GM23338 (cell line): ENCODE measurements at regions not wholly inside any gene's neighbourhood (a gene's known extent, or its start where the extent isn't known, plus 50 kb on each side); places are given as distances from the start of the nearest gene placed in this dataset.

Source experiments
- ATAC-seq: fragments of 200-7000 bp; cut with Tn5 transposase; 3 replicates; pipeline ENCODE4 v1.9.1; 2020
- DNase-seq: peaks from one replicate; pipeline ENCODE4 v3.0.0-alpha.2; 2015; ENCODE audit warnings: low spot score
- H2AFZ ChIP-seq: fragments of 200-600 bp; sonication (generic); 2 replicates; pipeline ENCODE4 v1.8.0; 2016; ENCODE audit warnings: antibody characterized with exemption, mild to moderate bottlenecking, moderate library complexity
- H3F3A ChIP-seq: fragments of 200-600 bp; sonication (generic); replicated peaks from 2 replicates; pipeline ENCODE4 v1.8.0; 2017; ENCODE audit warnings: antibody characterized with exemption, mixed run types, low read depth
- H3K27ac ChIP-seq: fragments of 200-600 bp; sonication (generic); 2 replicates; pipeline ENCODE4 v1.6.1; 2016; ENCODE audit warnings: low read depth
- H3K27me3 ChIP-seq: fragments of 200-600 bp; sonication (generic); 2 replicates; pipeline ENCODE4 v1.8.0; 2016; ENCODE audit warnings: mild to moderate bottlenecking, mixed run types, moderate library complexity; ENCODE audit not compliant: insufficient read depth
- H3K36me3 ChIP-seq: fragments of 200-600 bp; sonication (generic); 2 replicates; pipeline ENCODE4 v1.8.0; 2016; ENCODE audit warnings: mild to moderate bottlenecking; ENCODE audit not compliant: insufficient read depth
- H3K4me1 ChIP-seq: fragments of 200-600 bp; sonication (generic); 2 replicates; pipeline ENCODE4 v1.8.0; 2016; ENCODE audit warnings: mild to moderate bottlenecking, moderate library complexity; ENCODE audit not compliant: insufficient read depth
- H3K4me2 ChIP-seq: fragments of 200-600 bp; sonication (generic); 2 replicates; pipeline ENCODE4 v1.7.1; 2017; ENCODE audit warnings: mixed run types
- H3K4me3 ChIP-seq: fragments of 200-600 bp; sonication (generic); 2 replicates; pipeline ENCODE4 v1.6.1; 2016; ENCODE audit warnings: mixed run types
- H3K79me2 ChIP-seq: fragments of 200-600 bp; sonication (generic); replicated peaks from 2 replicates; pipeline ENCODE4 v1.8.0; 2017; ENCODE audit warnings: mild to moderate bottlenecking; ENCODE audit not compliant: insufficient read depth
- H3K9me2 ChIP-seq: fragments of 200-600 bp; sonication (generic); 2 replicates; pipeline ENCODE4 v1.8.0; 2017; ENCODE audit not compliant: insufficient read depth
- H4K20me1 ChIP-seq: fragments of 200-600 bp; sonication (generic); replicated peaks from 2 replicates; pipeline ENCODE4 v1.8.0; 2017; ENCODE audit warnings: mild to moderate bottlenecking; ENCODE audit not compliant: insufficient read depth
- H3K27ac Mint-ChIP-seq: 2 replicates; pipeline ENCODE4 v1.8.0; 2020; ENCODE audit warnings: inconsistent platforms, mild to moderate bottlenecking, moderate library complexity, mixed read lengths
- H3K27me3 Mint-ChIP-seq: 3 replicates; pipeline ENCODE4 v1.8.0; 2022; ENCODE audit warnings: low read depth, mild to moderate bottlenecking, moderate library complexity, mixed read lengths, inconsistent platforms; ENCODE audit not compliant: insufficient read depth, poor library complexity
- H3K36me3 Mint-ChIP-seq: 3 replicates; pipeline ENCODE4 v1.8.0; 2021; ENCODE audit warnings: low read depth, mild to moderate bottlenecking, inconsistent platforms, moderate library complexity, mixed read lengths
- H3K4me1 Mint-ChIP-seq: 3 replicates; pipeline ENCODE4 v1.8.0; 2020; ENCODE audit warnings: mild to moderate bottlenecking, inconsistent platforms, mixed read lengths
- H3K4me3 Mint-ChIP-seq: 3 replicates; pipeline ENCODE4 v1.8.0; 2021; ENCODE audit warnings: moderate library complexity, mild to moderate bottlenecking, inconsistent platforms, mixed read lengths
- H3K9me3 Mint-ChIP-seq: 3 replicates; pipeline ENCODE4 v1.8.0; 2020; ENCODE audit warnings: moderate library complexity, mild to moderate bottlenecking, inconsistent platforms, mixed read lengths
- CREB1 ChIP-seq: fragments of 250-450 bp; sonication (Bioruptor Pico); IDR thresholded peaks from 2 replicates; pipeline ENCODE4 v1.5.0; 2020; ENCODE audit warnings: low read depth, mild to moderate bottlenecking, moderate library complexity
- CTCF ChIP-seq, 2 experiments: fragments of 200-600 bp in 1 of 2; sonication (generic) in 1 of 2; conservative IDR thresholded peaks; 2 replicates each; pipeline versions ENCODE4 v1.5.1 to v1.6.1; 2016 to 2017; ENCODE audit warnings: antibody characterized with exemption in 2 of 2, low read depth in 2 of 2, mild to moderate bottlenecking in 2 of 2, moderate library complexity in 1 of 2
- ETS1 ChIP-seq: IDR thresholded peaks from 2 replicates; pipeline ENCODE4 v1.6.1; 2016; ENCODE audit warnings: antibody characterized with exemption
- EZH2 ChIP-seq: fragments of 200-600 bp; sonication (generic); IDR thresholded peaks from one replicate; pipeline ENCODE4 v1.8.0; 2017; ENCODE audit warnings: antibody characterized with exemption, mild to moderate bottlenecking, low read depth; ENCODE audit not compliant: unreplicated experiment
- EZH2phosphoT487 ChIP-seq: fragments of 200-600 bp; sonication (generic); IDR thresholded peaks from one replicate; pipeline ENCODE4 v1.8.1; 2018; ENCODE audit warnings: antibody characterized with exemption; ENCODE audit not compliant: unreplicated experiment
- JUNB ChIP-seq: IDR thresholded peaks from one replicate; pipeline ENCODE4 v1.6.1; 2016; ENCODE audit warnings: antibody characterized with exemption; ENCODE audit not compliant: unreplicated experiment
- NANOG ChIP-seq: IDR thresholded peaks from 2 replicates; pipeline ENCODE4 v1.6.1; 2016; ENCODE audit warnings: antibody characterized with exemption, borderline replicate concordance
- POLR2AphosphoS5 ChIP-seq: IDR thresholded peaks from 2 replicates; pipeline ENCODE4 v1.6.1; 2016; ENCODE audit warnings: antibody characterized with exemption, low read depth
- REST ChIP-seq: IDR thresholded peaks from one replicate; pipeline ENCODE4 v1.6.1; 2018; ENCODE audit warnings: antibody characterized with exemption; ENCODE audit not compliant: unreplicated experiment
- STAT1 ChIP-seq: IDR thresholded peaks from one replicate; pipeline ENCODE4 v1.6.1; 2016; ENCODE audit warnings: antibody characterized with exemption; ENCODE audit not compliant: unreplicated experiment
- ZNF114 ChIP-seq: fragments of 250-450 bp; sonication (Bioruptor Pico); IDR thresholded peaks from 2 replicates; pipeline ENCODE4 v1.5.0; 2020; ENCODE audit warnings: mild to moderate bottlenecking, moderate library complexity
- ZNF331 ChIP-seq: fragments of 250-450 bp; sonication (Bioruptor Pico); IDR thresholded peaks from 2 replicates; pipeline ENCODE4 v1.5.0; 2020; ENCODE audit warnings: low read depth, mild to moderate bottlenecking, moderate library complexity
- ZNF462 ChIP-seq: fragments of 250-450 bp; sonication (Bioruptor Pico); IDR thresholded peaks from 2 replicates; pipeline ENCODE4 v1.5.0; 2020; ENCODE audit warnings: mild to moderate bottlenecking, moderate library complexity

GRCh38 chr2:64915510-64915900 is 73.7 kb upstream of the SLC1A4 start:
- Histone ChIP-seq H3K4me1 (peaks cover 25% of the 10 kb centered on the region), H3K4me3 (no peak overlapping the region), H3K27me3 (peaks cover 5% of the 10 kb centered on the region), H3K27ac (no peak overlapping the region), H3K4me2 (no peak overlapping the region), H3K9me2 (no peaks in the 10 kb centered on the region), H2AFZ (no peak overlapping the region), H3K79me2 (no peaks in the 10 kb centered on the region), H3F3A (no peaks in the 10 kb centered on the region), H4K20me1 (no peaks in the 10 kb centered on the region), H3K36me3 (no peaks in the 10 kb centered on the region)
- Mint-ChIP-seq H3K4me3 (no peak overlapping the region), H3K36me3 (no peaks in the 10 kb centered on the region), H3K4me1 (peaks cover 46% of the 10 kb centered on the region), H3K9me3 (peaks cover 15% of the 10 kb centered on the region; the same call in 1 of the 3 replicates), H3K27me3 (peaks cover 14% of the 10 kb centered on the region), H3K27ac (no peak overlapping the region)
- TF ChIP-seq POLR2AphosphoS5 (no peak), CREB1 (CRISPR knock-in tag) (no peak), EZH2phosphoT487 (no peak), ZNF114 (no peak), ZNF462 (no peak), ETS1 (no peak), STAT1 (no peak), CTCF (conservative IDR thresholded peaks at IDR 0.05; ENCODE audit: low read depth in 2 of 2) (no peak), EZH2 (no peak), REST (no peak), NANOG (no peak), JUNB (no peak), ZNF331 (CRISPR knock-in tag) (no peak)
- ATAC-seq, result no peak
- DNase-seq, result no peak
